ENCODE measurements at regions not wholly inside any gene's neighbourhood (a gene's known extent, or its start where the extent isn't known, plus 50 kb on each side); places are given as distances from the start of the nearest gene placed in this dataset.
A peak's percentile ranks its signal among the peaks of the same experiment; 100 is the strongest.

GRCh38 chr14:22044193-22044592, 370.6 kb upstream of the OR4E1 start:
- no peak for DNase-seq (ENCODE audit: low read depth in 2 of 2)

- no peak for DNase-seq (ENCODE audit: low read depth in 2 of 2)
Observed at GRCh38 chr14:22040781-22041125, 367.1 kb upstream of the OR4E1 start.

GRCh38 chr14:22039938-22040780, 366.5 kb upstream of the OR4E1 start:
- DNase-seq (ENCODE audit: low read depth in 2 of 2): peak; percentile 8 to 9

GRCh38 chr14:22036541-22037239, 363.1 kb upstream of the OR4E1 start:
- DNase-seq (ENCODE audit: low read depth in 2 of 2): no peak

- no peak for DNase-seq (ENCODE audit: low read depth in 2 of 2)
Observed at GRCh38 chr14:22026527-22026926, 352.9 kb upstream of the OR4E1 start.

GRCh38 chr14:22025879-22026278, 352.3 kb upstream of the OR4E1 start:
- DNase-seq (ENCODE audit: low read depth in 2 of 2): no peak

- DNase-seq (ENCODE audit: low read depth in 2 of 2): no peak
Observed at GRCh38 chr14:22024137-22024536, 350.5 kb upstream of the OR4E1 start.

- DNase-seq (ENCODE audit: low read depth in 2 of 2): no peak
Observed at GRCh38 chr14:22018890-22019289, 345.3 kb upstream of the OR4E1 start.

- no peak for DNase-seq (ENCODE audit: low read depth in 2 of 2)
Observed at GRCh38 chr14:22012452-22012851, 338.8 kb upstream of the OR4E1 start.

GRCh38 chr14:22011253-22011642, 337.6 kb upstream of the OR4E1 start:
- DNase-seq (ENCODE audit: low read depth in 2 of 2): no peak

- no peak for DNase-seq (ENCODE audit: low read depth in 2 of 2)
Observed at GRCh38 chr14:22010545-22011252, 337.1 kb upstream of the OR4E1 start.

GRCh38 chr14:22008766-22009165, 335.1 kb upstream of the OR4E1 start:
- no peak for DNase-seq (ENCODE audit: low read depth in 2 of 2)

- no peak for DNase-seq (ENCODE audit: low read depth in 2 of 2)
Observed at GRCh38 chr14:22007784-22008412, 334.3 kb upstream of the OR4E1 start.

GRCh38 chr14:22007363-22007762, 333.7 kb upstream of the OR4E1 start:
- no peak for DNase-seq (ENCODE audit: low read depth in 2 of 2)

GRCh38 chr14:22003461-22003860, 329.8 kb upstream of the OR4E1 start:
- DNase-seq (ENCODE audit: low read depth in 2 of 2): no peak

GRCh38 chr14:22002860-22003284, 329.3 kb upstream of the OR4E1 start:
- peak; percentile 23 to 38 for DNase-seq (ENCODE audit: low read depth in 2 of 2)

- DNase-seq (ENCODE audit: low read depth in 2 of 2): no peak
Observed at GRCh38 chr14:21999402-21999801, 325.8 kb upstream of the OR4E1 start.

GRCh38 chr14:21997300-21997699, 323.7 kb upstream of the OR4E1 start:
- no peak for DNase-seq (ENCODE audit: low read depth in 2 of 2)

GRCh38 chr14:21995332-21995731, 321.7 kb upstream of the OR4E1 start:
- DNase-seq (ENCODE audit: low read depth in 2 of 2): no peak

- DNase-seq (ENCODE audit: low read depth in 2 of 2): no peak
Observed at GRCh38 chr14:21993837-21994236, 320.2 kb upstream of the OR4E1 start.

- no peak for DNase-seq (ENCODE audit: low read depth in 2 of 2)
Observed at GRCh38 chr14:21993070-21993469, 319.5 kb upstream of the OR4E1 start.

- no peak for DNase-seq (ENCODE audit: low read depth in 2 of 2)
Observed at GRCh38 chr14:21991130-21991529, 317.5 kb upstream of the OR4E1 start.
